GM23338 (cell line): ENCODE measurements at regions not wholly inside any gene's neighbourhood (a gene's known extent, or its start where the extent isn't known, plus 50 kb on each side); places are given as distances from the start of the nearest gene placed in this dataset.

Source experiments
- EZH2phosphoT487 ChIP-seq: fragments of 200-600 bp; sonication (generic); IDR thresholded peaks from one replicate; pipeline ENCODE4 v1.8.1; 2018; ENCODE audit warnings: antibody characterized with exemption; ENCODE audit not compliant: unreplicated experiment
- POLR2AphosphoS5 ChIP-seq: IDR thresholded peaks from 2 replicates; pipeline ENCODE4 v1.6.1; 2016; ENCODE audit warnings: antibody characterized with exemption, low read depth
- TF ChIP-seq, protein P1 (sequence below): IDR thresholded peaks from 2 replicates; pipeline ENCODE4 v1.6.1; 2016; ENCODE audit warnings: antibody characterized with exemption
- TF ChIP-seq, protein P2 (sequence below), 2 experiments: fragments of 200-600 bp in 1 of 2; sonication (generic) in 1 of 2; conservative IDR thresholded peaks; 2 replicates each; pipeline versions ENCODE4 v1.5.1 to v1.6.1; 2016 to 2017; ENCODE audit warnings: antibody characterized with exemption in 2 of 2, low read depth in 2 of 2, mild to moderate bottlenecking in 2 of 2, moderate library complexity in 1 of 2

GRCh38 chr6:132087391-132087790 is 136.2 kb upstream of the CCN2 start:
- TF ChIP-seq POLR2AphosphoS5 = no peak
- no peak for TF ChIP-seq EZH2phosphoT487
- TF ChIP-seq, protein P1, sequence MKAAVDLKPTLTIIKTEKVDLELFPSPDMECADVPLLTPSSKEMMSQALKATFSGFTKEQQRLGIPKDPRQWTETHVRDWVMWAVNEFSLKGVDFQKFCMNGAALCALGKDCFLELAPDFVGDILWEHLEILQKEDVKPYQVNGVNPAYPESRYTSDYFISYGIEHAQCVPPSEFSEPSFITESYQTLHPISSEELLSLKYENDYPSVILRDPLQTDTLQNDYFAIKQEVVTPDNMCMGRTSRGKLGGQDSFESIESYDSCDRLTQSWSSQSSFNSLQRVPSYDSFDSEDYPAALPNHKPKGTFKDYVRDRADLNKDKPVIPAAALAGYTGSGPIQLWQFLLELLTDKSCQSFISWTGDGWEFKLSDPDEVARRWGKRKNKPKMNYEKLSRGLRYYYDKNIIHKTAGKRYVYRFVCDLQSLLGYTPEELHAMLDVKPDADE = no peak
- TF ChIP-seq, protein P2, sequence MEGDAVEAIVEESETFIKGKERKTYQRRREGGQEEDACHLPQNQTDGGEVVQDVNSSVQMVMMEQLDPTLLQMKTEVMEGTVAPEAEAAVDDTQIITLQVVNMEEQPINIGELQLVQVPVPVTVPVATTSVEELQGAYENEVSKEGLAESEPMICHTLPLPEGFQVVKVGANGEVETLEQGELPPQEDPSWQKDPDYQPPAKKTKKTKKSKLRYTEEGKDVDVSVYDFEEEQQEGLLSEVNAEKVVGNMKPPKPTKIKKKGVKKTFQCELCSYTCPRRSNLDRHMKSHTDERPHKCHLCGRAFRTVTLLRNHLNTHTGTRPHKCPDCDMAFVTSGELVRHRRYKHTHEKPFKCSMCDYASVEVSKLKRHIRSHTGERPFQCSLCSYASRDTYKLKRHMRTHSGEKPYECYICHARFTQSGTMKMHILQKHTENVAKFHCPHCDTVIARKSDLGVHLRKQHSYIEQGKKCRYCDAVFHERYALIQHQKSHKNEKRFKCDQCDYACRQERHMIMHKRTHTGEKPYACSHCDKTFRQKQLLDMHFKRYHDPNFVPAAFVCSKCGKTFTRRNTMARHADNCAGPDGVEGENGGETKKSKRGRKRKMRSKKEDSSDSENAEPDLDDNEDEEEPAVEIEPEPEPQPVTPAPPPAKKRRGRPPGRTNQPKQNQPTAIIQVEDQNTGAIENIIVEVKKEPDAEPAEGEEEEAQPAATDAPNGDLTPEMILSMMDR (conservative IDR thresholded peaks at IDR 0.05; ENCODE audit: low read depth in 2 of 2) = no peak
